ENCODE measurements at regions not wholly inside any gene's neighbourhood (a gene's known extent, or its start where the extent isn't known, plus 50 kb on each side); places are given as distances from the start of the nearest gene placed in this dataset.

- DNase-seq (ENCODE audit: extremely low read depth, insufficient read length) = no peak
- Histone ChIP-seq H3K27me3 (replicated peaks; ENCODE audit: control insufficient read depth, insufficient read depth, low read length) (no peaks in the 10 kb centered on the region), H3K36me3 (ENCODE audit: control insufficient read depth, insufficient read depth, low read length) (no peaks in the 10 kb centered on the region), H3K4me3 (replicated peaks; ENCODE audit: low read depth, low read length) (no peak overlapping the region)
- no peak for TF ChIP-seq CTCF (IDR thresholded peaks at IDR 0.05; ENCODE audit: insufficient read depth, low read length, poor library complexity, severe bottlenecking)
Measured at GRCh38 chr2:22942441-22942840, 442.5 kb upstream of the KLHL29 start.

GRCh38 chr2:22944143-22944542 is 440.8 kb upstream of the KLHL29 start:
- H3K4me3 ChIP-seq (replicated peaks; ENCODE audit: low read depth, low read length) = no peak overlapping the region
- H3K36me3 ChIP-seq (ENCODE audit: control insufficient read depth, insufficient read depth, low read length) = no peaks in the 10 kb centered on the region
- no peak for DNase-seq (ENCODE audit: extremely low read depth, insufficient read length)
- H3K27me3 ChIP-seq (replicated peaks; ENCODE audit: control insufficient read depth, insufficient read depth, low read length) = no peaks in the 10 kb centered on the region
- TF ChIP-seq CTCF (IDR thresholded peaks at IDR 0.05; ENCODE audit: insufficient read depth, low read length, poor library complexity, severe bottlenecking) = no peak

GRCh38 chr2:22946553-22946952 is 438.4 kb upstream of the KLHL29 start:
- no peak for TF ChIP-seq CTCF (IDR thresholded peaks at IDR 0.05; ENCODE audit: insufficient read depth, low read length, poor library complexity, severe bottlenecking)
- H3K36me3 ChIP-seq (ENCODE audit: control insufficient read depth, insufficient read depth, low read length) = no peaks in the 10 kb centered on the region
- no peak for DNase-seq (ENCODE audit: extremely low read depth, insufficient read length)

GRCh38 chr2:22947741-22948140 is 437.2 kb upstream of the KLHL29 start:
- TF ChIP-seq CTCF (IDR thresholded peaks at IDR 0.05; ENCODE audit: insufficient read depth, low read length, poor library complexity, severe bottlenecking) = no peak
- Histone ChIP-seq H3K36me3 (ENCODE audit: control insufficient read depth, insufficient read depth, low read length) (no peaks in the 10 kb centered on the region), H3K27me3 (replicated peaks; ENCODE audit: control insufficient read depth, insufficient read depth, low read length) (no peaks in the 10 kb centered on the region), H3K4me3 (replicated peaks; ENCODE audit: low read depth, low read length) (no peak overlapping the region)
- no peak for DNase-seq (ENCODE audit: extremely low read depth, insufficient read length)

More at GRCh38 chr2:22946553-22946952, 438.4 kb upstream of the KLHL29 start:
- Histone ChIP-seq H3K4me3 (replicated peaks; ENCODE audit: low read depth, low read length) (no peak overlapping the region), H3K27me3 (replicated peaks; ENCODE audit: control insufficient read depth, insufficient read depth, low read length) (no peaks in the 10 kb centered on the region)

- no peak for DNase-seq (ENCODE audit: extremely low read depth, insufficient read length)
- no peak overlapping the region for H3K4me3 ChIP-seq (replicated peaks; ENCODE audit: low read depth, low read length)
- no peaks in the 10 kb centered on the region for H3K36me3 ChIP-seq (ENCODE audit: control insufficient read depth, insufficient read depth, low read length)
- TF ChIP-seq CTCF (IDR thresholded peaks at IDR 0.05; ENCODE audit: insufficient read depth, low read length, poor library complexity, severe bottlenecking) = no peak
- no peaks in the 10 kb centered on the region for H3K27me3 ChIP-seq (replicated peaks; ENCODE audit: control insufficient read depth, insufficient read depth, low read length)
Measured at GRCh38 chr2:22950431-22950830, 434.5 kb upstream of the KLHL29 start.

GRCh38 chr2:22952656-22953225 is 432.2 kb upstream of the KLHL29 start:
- Histone ChIP-seq H3K4me3 (replicated peaks; ENCODE audit: low read depth, low read length) (no peak overlapping the region), H3K36me3 (ENCODE audit: control insufficient read depth, insufficient read depth, low read length) (no peaks in the 10 kb centered on the region), H3K27me3 (replicated peaks; ENCODE audit: control insufficient read depth, insufficient read depth, low read length) (no peaks in the 10 kb centered on the region)
- no peak for DNase-seq (ENCODE audit: extremely low read depth, insufficient read length)
- no peak for TF ChIP-seq CTCF (IDR thresholded peaks at IDR 0.05; ENCODE audit: insufficient read depth, low read length, poor library complexity, severe bottlenecking)
